OCI-LY3 (cell line): ENCODE measurements at regions not wholly inside any gene's neighbourhood (a gene's known extent, or its start where the extent isn't known, plus 50 kb on each side); places are given as distances from the start of the nearest gene placed in this dataset.

Experiments used
- EZH2phosphoT487 ChIP-seq: fragments of 200-600 bp; shearing (Covaris generic); IDR thresholded peaks from 2 replicates; pipeline ENCODE4 v1.6.1; 2018; ENCODE audit warnings: antibody characterized with exemption, mixed run types, low read depth
- TF ChIP-seq, protein P1 (sequence below): fragments of 200-600, 300-600 bp; sonication (generic); IDR thresholded peaks from 2 replicates; pipeline ENCODE4 v1.5.1; 2014; ENCODE audit warnings: antibody characterized with exemption, low read length, low read depth

- TF ChIP-seq, protein P1, sequence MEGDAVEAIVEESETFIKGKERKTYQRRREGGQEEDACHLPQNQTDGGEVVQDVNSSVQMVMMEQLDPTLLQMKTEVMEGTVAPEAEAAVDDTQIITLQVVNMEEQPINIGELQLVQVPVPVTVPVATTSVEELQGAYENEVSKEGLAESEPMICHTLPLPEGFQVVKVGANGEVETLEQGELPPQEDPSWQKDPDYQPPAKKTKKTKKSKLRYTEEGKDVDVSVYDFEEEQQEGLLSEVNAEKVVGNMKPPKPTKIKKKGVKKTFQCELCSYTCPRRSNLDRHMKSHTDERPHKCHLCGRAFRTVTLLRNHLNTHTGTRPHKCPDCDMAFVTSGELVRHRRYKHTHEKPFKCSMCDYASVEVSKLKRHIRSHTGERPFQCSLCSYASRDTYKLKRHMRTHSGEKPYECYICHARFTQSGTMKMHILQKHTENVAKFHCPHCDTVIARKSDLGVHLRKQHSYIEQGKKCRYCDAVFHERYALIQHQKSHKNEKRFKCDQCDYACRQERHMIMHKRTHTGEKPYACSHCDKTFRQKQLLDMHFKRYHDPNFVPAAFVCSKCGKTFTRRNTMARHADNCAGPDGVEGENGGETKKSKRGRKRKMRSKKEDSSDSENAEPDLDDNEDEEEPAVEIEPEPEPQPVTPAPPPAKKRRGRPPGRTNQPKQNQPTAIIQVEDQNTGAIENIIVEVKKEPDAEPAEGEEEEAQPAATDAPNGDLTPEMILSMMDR, result no peak
- TF ChIP-seq EZH2phosphoT487, result no peak
These were observed 234.8 kb downstream of the FOXD2 start for GRCh38 chr1:47672622-47673021.
